ENCODE measurements at regions not wholly inside any gene's neighbourhood (a gene's known extent, or its start where the extent isn't known, plus 50 kb on each side); places are given as distances from the start of the nearest gene placed in this dataset.

GRCh38 chr16:64507240-64508024 lies 614.4 kb downstream of the CDH11 start:
- TF ChIP-seq, protein P1, sequence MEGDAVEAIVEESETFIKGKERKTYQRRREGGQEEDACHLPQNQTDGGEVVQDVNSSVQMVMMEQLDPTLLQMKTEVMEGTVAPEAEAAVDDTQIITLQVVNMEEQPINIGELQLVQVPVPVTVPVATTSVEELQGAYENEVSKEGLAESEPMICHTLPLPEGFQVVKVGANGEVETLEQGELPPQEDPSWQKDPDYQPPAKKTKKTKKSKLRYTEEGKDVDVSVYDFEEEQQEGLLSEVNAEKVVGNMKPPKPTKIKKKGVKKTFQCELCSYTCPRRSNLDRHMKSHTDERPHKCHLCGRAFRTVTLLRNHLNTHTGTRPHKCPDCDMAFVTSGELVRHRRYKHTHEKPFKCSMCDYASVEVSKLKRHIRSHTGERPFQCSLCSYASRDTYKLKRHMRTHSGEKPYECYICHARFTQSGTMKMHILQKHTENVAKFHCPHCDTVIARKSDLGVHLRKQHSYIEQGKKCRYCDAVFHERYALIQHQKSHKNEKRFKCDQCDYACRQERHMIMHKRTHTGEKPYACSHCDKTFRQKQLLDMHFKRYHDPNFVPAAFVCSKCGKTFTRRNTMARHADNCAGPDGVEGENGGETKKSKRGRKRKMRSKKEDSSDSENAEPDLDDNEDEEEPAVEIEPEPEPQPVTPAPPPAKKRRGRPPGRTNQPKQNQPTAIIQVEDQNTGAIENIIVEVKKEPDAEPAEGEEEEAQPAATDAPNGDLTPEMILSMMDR (IDR thresholded peaks at IDR 0.05; ENCODE audit: low read depth, low read length): no peak
- TF ChIP-seq POLR2A (IDR thresholded peaks at IDR 0.05; ENCODE audit: extremely low read depth, insufficient read length): no peak
- TF ChIP-seq MAX (IDR thresholded peaks at IDR 0.05; ENCODE audit: low read depth, low read length): no peak
- TF ChIP-seq MYC (IDR thresholded peaks at IDR 0.05; ENCODE audit: low read depth, low read length): no peak
